Hepatocyte (in vitro differentiated cells): ENCODE measurements at regions not wholly inside any gene's neighbourhood (a gene's known extent, or its start where the extent isn't known, plus 50 kb on each side); places are given as distances from the start of the nearest gene placed in this dataset.

Experiments used
- DNase-seq: peaks from one replicate; pipeline ENCODE4 v3.0.0-alpha.2; 2016; ENCODE audit warnings: low spot score
- H2AFZ ChIP-seq: fragments of 200-600 bp; sonication (generic); 2 replicates; pipeline ENCODE4 v1.6.0; 2016; ENCODE audit warnings: antibody characterized with exemption, mild to moderate bottlenecking
- H3K27ac ChIP-seq: fragments of 200-600 bp; sonication (generic); 2 replicates; pipeline ENCODE4 v1.5.1; 2016; ENCODE audit warnings: mild to moderate bottlenecking
- H3K27me3 ChIP-seq: fragments of 200-600 bp; sonication (generic); 2 replicates; pipeline ENCODE4 v1.6.1; 2016
- H3K36me3 ChIP-seq: fragments of 200-600 bp; sonication (generic); replicated peaks from 2 replicates; pipeline ENCODE4 v1.5.1; 2016; ENCODE audit warnings: low read depth; ENCODE audit not compliant: insufficient read depth
- H3K4me1 ChIP-seq: fragments of 200-600 bp; sonication (generic); 2 replicates; pipeline ENCODE4 v1.5.1; 2016; ENCODE audit warnings: mild to moderate bottlenecking, moderate library complexity; ENCODE audit not compliant: insufficient read depth
- H3K4me2 ChIP-seq: fragments of 200-600 bp; sonication (generic); 2 replicates; pipeline ENCODE4 v1.6.0; 2016
- H3K4me3 ChIP-seq: fragments of 200-600 bp; sonication (generic); 2 replicates; pipeline ENCODE4 v1.5.1; 2016; ENCODE audit warnings: mild to moderate bottlenecking
- H3K79me2 ChIP-seq: fragments of 200-600 bp; sonication (generic); 2 replicates; pipeline ENCODE4 v1.6.0; 2017; ENCODE audit warnings: mild to moderate bottlenecking
- H3K9me2 ChIP-seq: fragments of 200-600 bp; sonication (generic); replicated peaks from 2 replicates; pipeline ENCODE4 v1.6.0; 2017; ENCODE audit warnings: mild to moderate bottlenecking; ENCODE audit not compliant: insufficient read depth
- H3K9me3 ChIP-seq: fragments of 200-600 bp; sonication (generic); 2 replicates; pipeline ENCODE4 v1.5.1; 2016; ENCODE audit warnings: low read depth, mild to moderate bottlenecking
- H4K20me1 ChIP-seq: fragments of 200-600 bp; sonication (generic); 2 replicates; pipeline ENCODE4 v1.6.0; 2016; ENCODE audit warnings: mild to moderate bottlenecking; ENCODE audit not compliant: insufficient read depth, poor library complexity, severe bottlenecking
- CTCF ChIP-seq: fragments of 200-600 bp; sonication (generic); IDR thresholded peaks from 2 replicates; pipeline ENCODE4 v1.5.1; 2016; ENCODE audit warnings: antibody characterized with exemption, mild to moderate bottlenecking; ENCODE audit not compliant: poor library complexity
- EZH2 ChIP-seq: fragments of 200-600 bp; sonication (generic); IDR thresholded peaks from 2 replicates; pipeline ENCODE4 v1.6.1; 2016; ENCODE audit warnings: antibody characterized with exemption, mild to moderate bottlenecking, borderline replicate concordance
- EZH2phosphoT487 ChIP-seq: fragments of 200-600 bp; sonication (generic); IDR thresholded peaks from one replicate; pipeline ENCODE4 v1.6.1; 2018; ENCODE audit warnings: antibody characterized with exemption, mild to moderate bottlenecking, low read depth, moderate library complexity; ENCODE audit not compliant: unreplicated experiment, severe bottlenecking
- WGBS: methylation state at CpG from one replicate; pipeline ENCODE4 v1.1.6; 2016; ENCODE audit warnings: low lambda C conversion rate; ENCODE audit errors: missing lambda C conversion rate; 5-methylcytosine and 5-hydroxymethylcytosine counted together

DNA sequence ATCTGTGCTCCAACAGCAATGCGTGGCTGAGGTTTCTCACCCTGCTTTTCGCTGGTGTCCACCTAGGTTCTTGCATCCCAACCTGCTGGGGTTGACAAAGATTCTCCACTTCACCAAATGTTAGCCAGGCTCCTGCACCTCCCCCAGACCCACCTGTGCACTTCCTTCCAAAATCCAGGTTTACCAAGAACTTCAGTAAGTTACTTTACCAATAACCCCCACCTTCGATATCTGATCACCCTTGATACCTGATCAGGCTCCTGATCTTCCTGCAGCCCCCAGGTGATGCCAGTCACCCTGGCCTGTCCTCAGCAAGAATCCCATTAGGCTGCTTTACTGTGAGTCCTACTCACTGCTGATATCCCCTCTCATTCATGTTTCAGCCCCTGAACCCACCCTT, 1203.4 kb downstream of the TBC1D22A start:
- H2AFZ ChIP-seq = no peak overlapping the region
- H3K36me3 ChIP-seq = no peaks in the 10 kb centered on the region
- H3K9me2 ChIP-seq = no peaks in the 10 kb centered on the region
- TF ChIP-seq CTCF (no peak), EZH2 (no peak), EZH2phosphoT487 (no peak)
- 85% methylated on average over 3 of the region's 3 CpGs for WGBS
- no peaks in the 10 kb centered on the region for H4K20me1 ChIP-seq
- H3K27me3 ChIP-seq = no peaks in the 10 kb centered on the region
- H3K9me3 ChIP-seq = no peaks in the 10 kb centered on the region
- no peaks in the 10 kb centered on the region for H3K79me2 ChIP-seq
- no peak overlapping the region for H3K27ac ChIP-seq
- no peaks in the 10 kb centered on the region for H3K4me1 ChIP-seq
- H3K4me2 ChIP-seq = no peak overlapping the region
- no peak overlapping the region for H3K4me3 ChIP-seq
- no peak for DNase-seq

DNA sequence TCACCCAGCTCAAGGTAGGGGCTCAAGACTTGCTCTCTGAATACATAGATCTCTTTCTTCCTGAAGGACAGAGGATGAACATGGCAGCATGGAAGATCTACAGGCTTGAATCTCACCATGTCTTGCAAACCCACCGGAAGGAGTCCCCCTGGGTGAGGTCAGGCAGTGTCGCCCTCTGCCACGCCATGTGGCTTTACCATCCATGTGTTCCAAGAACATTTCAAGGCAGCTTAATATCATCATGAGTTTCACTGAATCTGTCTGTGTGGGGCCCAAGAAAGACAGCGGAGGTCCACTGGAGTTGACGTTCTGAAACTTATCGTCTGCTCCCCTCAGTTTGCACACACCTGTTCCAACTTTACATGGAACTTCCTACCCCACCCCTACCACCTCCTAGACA, 1202.6 kb downstream of the TBC1D22A start:
- no peaks in the 10 kb centered on the region for H3K9me3 ChIP-seq
- H3K4me3 ChIP-seq = no peak overlapping the region
- H3K9me2 ChIP-seq = no peaks in the 10 kb centered on the region
- H3K36me3 ChIP-seq = no peaks in the 10 kb centered on the region
- TF ChIP-seq EZH2phosphoT487 = no peak
- H3K79me2 ChIP-seq = no peaks in the 10 kb centered on the region
- H3K27me3 ChIP-seq = no peaks in the 10 kb centered on the region
- H3K4me2 ChIP-seq = no peak overlapping the region
- no peaks in the 10 kb centered on the region for H3K4me1 ChIP-seq
- no peaks in the 10 kb centered on the region for H4K20me1 ChIP-seq
- 91% methylated on average over 6 of the region's 6 CpGs for WGBS
- no peak overlapping the region for H2AFZ ChIP-seq
- no peak overlapping the region for H3K27ac ChIP-seq
- DNase-seq = no peak

GRCh38 chr22:47963660-47964059, 1201.2 kb downstream of the TBC1D22A start:
- H2AFZ ChIP-seq = no peak overlapping the region
- TF ChIP-seq CTCF = no peak
- no peak for TF ChIP-seq EZH2
- TF ChIP-seq EZH2phosphoT487 = no peak
- no peaks in the 10 kb centered on the region for H3K36me3 ChIP-seq
- no peak overlapping the region for H3K4me2 ChIP-seq
- no peaks in the 10 kb centered on the region for H3K9me2 ChIP-seq
- WGBS = 78% methylated on average over 6 of the region's 6 CpGs
- H3K4me3 ChIP-seq = no peak overlapping the region
- no peak for DNase-seq
- no peaks in the 10 kb centered on the region for H3K79me2 ChIP-seq
- H3K27ac ChIP-seq = no peak overlapping the region
- H4K20me1 ChIP-seq = no peaks in the 10 kb centered on the region
- H3K9me3 ChIP-seq = no peaks in the 10 kb centered on the region
- no peaks in the 10 kb centered on the region for H3K4me1 ChIP-seq
- H3K27me3 ChIP-seq = no peaks in the 10 kb centered on the region

DNA sequence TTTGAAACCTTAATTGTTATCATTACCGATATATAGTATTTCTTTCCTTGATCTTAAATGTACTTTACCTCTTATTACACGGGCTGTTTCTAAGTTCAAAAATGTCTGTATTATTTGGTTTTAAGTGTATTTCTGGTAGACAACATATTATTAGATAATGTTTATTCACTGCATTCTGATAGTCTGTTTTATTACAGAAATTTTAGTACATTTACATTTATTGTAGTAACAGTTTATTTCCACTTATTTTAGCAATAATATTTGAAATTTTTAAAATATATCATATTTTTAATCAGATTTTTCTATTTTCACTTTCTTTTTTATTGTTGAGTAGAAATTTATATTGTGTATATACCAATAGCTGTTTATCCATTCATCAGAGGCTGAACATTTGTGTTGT, 1195.2 kb downstream of the TBC1D22A start:
- WGBS = 80% methylated on average over 2 of the region's 2 CpGs
- Histone ChIP-seq H3K9me3 (no peaks in the 10 kb centered on the region), H3K4me3 (no peak overlapping the region), H3K27ac (no peak overlapping the region), H3K36me3 (no peaks in the 10 kb centered on the region), H3K27me3 (no peaks in the 10 kb centered on the region), H3K4me1 (no peaks in the 10 kb centered on the region), H2AFZ (no peak overlapping the region), H3K4me2 (no peak overlapping the region), H4K20me1 (no peaks in the 10 kb centered on the region), H3K9me2 (no peaks in the 10 kb centered on the region), H3K79me2 (no peaks in the 10 kb centered on the region)
- no peak for DNase-seq
- TF ChIP-seq EZH2phosphoT487 = no peak
- no peak for TF ChIP-seq EZH2
- no peak for TF ChIP-seq CTCF
